H1 (cell line): ENCODE measurements at regions not wholly inside any gene's neighbourhood (a gene's known extent, or its start where the extent isn't known, plus 50 kb on each side); places are given as distances from the start of the nearest gene placed in this dataset.

Experiments
- CTCF ChIA-PET: fragments of 300-600 bp; sonication (Branson Sonifier 250); formaldehyde crosslinking; loops from one replicate; lab custom pipeline; 2021; ENCODE audit not compliant: partially characterized antibody; lab: Charles Lee
- POLR2A ChIA-PET: fragments of 300-600 bp; sonication (Branson Sonifier 250); formaldehyde crosslinking; loops from one replicate; lab custom pipeline; 2021; ENCODE audit warnings: inconsistent platforms; ENCODE audit not compliant: partially characterized antibody; lab: Charles Lee
- DNase-seq, 2 experiments: peaks; one replicate each; pipeline versions ENCODE4 v3.0.0 to v3.0.0-alpha.2; 2010 to 2022; ENCODE audit warnings: low spot score in 2 of 2, low read depth in 1 of 2, mixed read lengths in 1 of 2
- FAIRE-seq: peaks from 2 replicates; lab custom pipeline; 2011; peaks lifted over from hg19 to GRCh38; lab: Jason Lieb, UNC
- H2AFZ ChIP-seq: 2 replicates; pipeline ENCODE4 v1.8.1; 2012; ENCODE audit warnings: low read length, inconsistent platforms
- H2AK5ac ChIP-seq: 2 replicates; pipeline ENCODE4 v1.6.1; 2013; ENCODE audit warnings: low read depth, low read length
- H2BK120ac ChIP-seq: replicated peaks from 2 replicates; pipeline ENCODE3; 2013; ENCODE audit warnings: low read depth, low read length, inconsistent platforms
- H2BK12ac ChIP-seq: 2 replicates; pipeline ENCODE4 v1.6.1; 2013; ENCODE audit warnings: low read depth, low read length
- H2BK15ac ChIP-seq: 2 replicates; pipeline ENCODE4 v1.6.1; 2013; ENCODE audit warnings: low read length
- H2BK20ac ChIP-seq: 2 replicates; pipeline ENCODE4 v1.6.1; 2013; ENCODE audit warnings: low read length
- H2BK5ac ChIP-seq: 2 replicates; pipeline ENCODE4 v1.6.1; 2013; ENCODE audit warnings: low read depth, low read length
- H3K14ac ChIP-seq: 2 replicates; pipeline ENCODE4 v1.6.1; 2013; ENCODE audit warnings: inconsistent platforms; ENCODE audit not compliant: insufficient read length
- H3K18ac ChIP-seq: 2 replicates; pipeline ENCODE4 v1.6.1; 2013; ENCODE audit warnings: low read length; ENCODE audit errors: extremely low read depth
- H3K23ac ChIP-seq: 2 replicates; pipeline ENCODE4 v1.6.1; 2013; ENCODE audit warnings: inconsistent platforms; ENCODE audit not compliant: insufficient read length
- H3K23me2 ChIP-seq: 2 replicates; pipeline ENCODE4 v1.6.1; 2013; ENCODE audit warnings: low read depth, low read length
- H3K27ac ChIP-seq: 2 replicates; pipeline ENCODE4 v1.6.1; 2011; ENCODE audit warnings: low read depth, low read length, inconsistent platforms
- H3K27me3 ChIP-seq, 4 experiments: replicated peaks in 1 of 4; 1 replicate in 1 of 4; 2 replicates in 3 of 4; pipeline versions ENCODE4 v1.6.1 to v1.8.1; 2011 to 2013; ENCODE audit warnings: low read length in 3 of 4, mild to moderate bottlenecking in 3 of 4, inconsistent platforms in 2 of 4, mixed read lengths in 2 of 4, moderate library complexity in 1 of 4; ENCODE audit not compliant: control insufficient read depth in 3 of 4, insufficient read depth in 3 of 4; ENCODE audit errors: extremely low read depth in 1 of 4
- H3K36me3 ChIP-seq, 4 experiments: 2 replicates each; pipeline versions ENCODE4 v1.6.1 to v1.8.1; 2011 to 2013; ENCODE audit warnings: mild to moderate bottlenecking in 4 of 4, low read length in 3 of 4, moderate library complexity in 2 of 4, control low read depth in 1 of 4, inconsistent platforms in 1 of 4; ENCODE audit not compliant: insufficient read depth in 4 of 4, control insufficient read depth in 2 of 4
- H3K4ac ChIP-seq: replicated peaks from 2 replicates; pipeline ENCODE3; 2013; ENCODE audit warnings: low read length, low read depth, mixed read lengths, inconsistent platforms; ENCODE audit not compliant: insufficient read length
- H3K4me1 ChIP-seq, 4 experiments: replicated peaks in 1 of 4; 1 replicate in 1 of 4; 2 replicates in 3 of 4; pipeline versions ENCODE4 v1.6.1 to v1.8.1; 2011 to 2013; ENCODE audit warnings: low read length in 3 of 4, inconsistent platforms in 2 of 4, mixed read lengths in 1 of 4; ENCODE audit not compliant: insufficient read depth in 4 of 4, control insufficient read depth in 3 of 4
- H3K4me2 ChIP-seq, 2 experiments: 2 replicates each; pipeline versions ENCODE4 v1.6.1 to v1.8.1; 2011 to 2013; ENCODE audit warnings: low read depth in 2 of 2, low read length in 2 of 2, control low read depth in 1 of 2, inconsistent platforms in 1 of 2, mild to moderate bottlenecking in 1 of 2; ENCODE audit not compliant: insufficient read depth in 1 of 2
- H3K4me3 ChIP-seq, 4 experiments: fragments of 200-600, 300-600 bp in 1 of 4; sonication (generic), shearing (Covaris generic), sonication (Bioruptor Twin) in 1 of 4; 2 replicates each; pipeline versions ENCODE4 v1.5.1 to v1.8.1; 2011 to 2016; ENCODE audit warnings: low read length in 4 of 4, low read depth in 3 of 4, control low read depth in 2 of 4, inconsistent platforms in 2 of 4, mild to moderate bottlenecking in 2 of 4, mixed read lengths in 1 of 4, moderate library complexity in 1 of 4; ENCODE audit not compliant: insufficient read depth in 2 of 4; ENCODE audit errors: extremely low read depth in 1 of 4
- H3K56ac ChIP-seq: replicated peaks from 2 replicates; pipeline ENCODE3; 2013; ENCODE audit warnings: low read depth, mild to moderate bottlenecking, mixed read lengths, low read length, inconsistent platforms; ENCODE audit not compliant: insufficient read length
- H3K79me1 ChIP-seq: 2 replicates; pipeline ENCODE4 v1.6.1; 2013; ENCODE audit warnings: low read depth, low read length, control low read depth
- H3K79me2 ChIP-seq, 2 experiments: 2 replicates each; pipeline versions ENCODE4 v1.6.1 to v1.8.1; 2012 to 2013; ENCODE audit warnings: low read length in 2 of 2, mild to moderate bottlenecking in 2 of 2, inconsistent platforms in 1 of 2; ENCODE audit not compliant: insufficient read depth in 2 of 2, control insufficient read depth in 1 of 2
- H3K9ac ChIP-seq, 4 experiments: replicated peaks in 1 of 4; 1 replicate in 1 of 4; 2 replicates in 3 of 4; pipeline versions ENCODE4 v1.6.1 to v1.8.1; 2011 to 2013; ENCODE audit warnings: low read depth in 3 of 4, low read length in 3 of 4, control low read depth in 2 of 4, mild to moderate bottlenecking in 2 of 4, moderate library complexity in 2 of 4, inconsistent platforms in 1 of 4; ENCODE audit errors: extremely low read depth in 1 of 4
- H3K9me3 ChIP-seq, 2 experiments: 2 replicates each; pipeline versions ENCODE4 v1.6.1 to v1.8.1; 2012 to 2013; ENCODE audit warnings: mild to moderate bottlenecking in 2 of 2, moderate library complexity in 2 of 2, control low read depth in 1 of 2, inconsistent platforms in 1 of 2, low read depth in 1 of 2, low read length in 1 of 2, mixed read lengths in 1 of 2; ENCODE audit not compliant: insufficient read depth in 2 of 2
- H4K20me1 ChIP-seq, 2 experiments: replicated peaks in 1 of 2; 2 replicates each; pipeline versions ENCODE3 to v1.8.1; 2011 to 2013; ENCODE audit warnings: inconsistent platforms in 2 of 2, low read length in 2 of 2, mild to moderate bottlenecking in 1 of 2; ENCODE audit not compliant: insufficient read depth in 2 of 2, control insufficient read depth in 1 of 2
- H4K5ac ChIP-seq: 2 replicates; pipeline ENCODE4 v1.6.1; 2013; ENCODE audit warnings: low read length, low read depth, mixed read lengths, inconsistent platforms; ENCODE audit not compliant: insufficient read length
- H4K8ac ChIP-seq: 2 replicates; pipeline ENCODE4 v1.8.0; 2013; ENCODE audit warnings: mild to moderate bottlenecking, moderate library complexity, low read length, inconsistent platforms; ENCODE audit not compliant: insufficient read depth; ENCODE audit errors: extremely low read depth
- H4K91ac ChIP-seq: replicated peaks from 2 replicates; pipeline ENCODE3; 2013; ENCODE audit warnings: low read length, mixed read lengths, inconsistent platforms; ENCODE audit not compliant: insufficient read length
- ATF3 ChIP-seq: IDR thresholded peaks from 2 replicates; pipeline ENCODE4 v1.6.1; 2011; ENCODE audit warnings: low read depth, mild to moderate bottlenecking, low read length; ENCODE audit not compliant: insufficient read depth
- BRCA1 ChIP-seq: IDR thresholded peaks from 2 replicates; pipeline ENCODE4 v1.6.1; 2012; ENCODE audit warnings: low read depth, low read length, improper control_type of control experiment
- CEBPB ChIP-seq: IDR thresholded peaks from 2 replicates; pipeline ENCODE4 v1.6.1; 2012; ENCODE audit warnings: low read depth, low read length
- EZH2 ChIP-seq: fragments of 200-600 bp; sonication (generic); IDR thresholded peaks from 2 replicates; pipeline ENCODE4 v1.7.1; 2012; ENCODE audit warnings: low read depth, mild to moderate bottlenecking, moderate library complexity, low read length, inconsistent platforms; ENCODE audit not compliant: severe bottlenecking
- GABPA ChIP-seq: IDR thresholded peaks from 2 replicates; pipeline ENCODE4 v1.6.1; 2011; ENCODE audit warnings: mild to moderate bottlenecking, low read length, moderate library complexity, borderline replicate concordance; ENCODE audit not compliant: insufficient read depth
- MAX ChIP-seq: IDR thresholded peaks from 2 replicates; pipeline ENCODE4 v1.6.1; 2012; ENCODE audit warnings: inconsistent platforms
- RXRA ChIP-seq: IDR thresholded peaks from 2 replicates; pipeline ENCODE4 v1.6.1; 2011; ENCODE audit warnings: low read depth, mild to moderate bottlenecking, low read length, moderate library complexity; ENCODE audit not compliant: insufficient read depth
- SUZ12 ChIP-seq: fragments of 200-600 bp; sonication (generic); IDR thresholded peaks from 2 replicates; pipeline ENCODE4 v1.6.1; 2012; ENCODE audit warnings: mild to moderate bottlenecking, inconsistent platforms, low read length, moderate library complexity, mixed read lengths
- TCF12 ChIP-seq: IDR thresholded peaks from 2 replicates; pipeline ENCODE4 v1.6.1; 2011; ENCODE audit warnings: low read depth, mild to moderate bottlenecking, low read length
- ZNF274 ChIP-seq: IDR thresholded peaks from 2 replicates; pipeline ENCODE4 v1.7.0; 2012; ENCODE audit warnings: low read length, borderline replicate concordance; ENCODE audit errors: extremely low read depth
- WGBS, 2 experiments: shearing (Covaris generic) in 1 of 2; methylation state at CpG; one replicate each; pipeline versions ENCODE4 v1.1.6 to v1.1.7; 2013 to 2015; ENCODE audit warnings: low lambda C conversion rate in 2 of 2, mixed read lengths in 2 of 2, inconsistent platforms in 1 of 2, low coverage in 1 of 2, missing lambda C conversion rate in 1 of 2; ENCODE audit not compliant: insufficient replicate concordance in 2 of 2, insufficient coverage in 1 of 2, insufficient read length in 1 of 2; ENCODE audit errors: extremely low coverage in 1 of 2, missing lambda C conversion rate in 1 of 2; 5-methylcytosine and 5-hydroxymethylcytosine counted together

- POLR2A ChIA-PET: no interaction called here
- Histone ChIP-seq H3K4ac (no peak overlapping the region), H2BK20ac (no peak overlapping the region), H3K27ac (no peak overlapping the region), H2AFZ (no peak overlapping the region)
- TF ChIP-seq CEBPB (no peak), ATF3 (no peak), BRCA1 (no peak), SUZ12 (no peak), ZNF274 (no peak), GABPA (no peak), MAX (no peak), EZH2 (no peak), TCF12 (no peak), RXRA (no peak)
- TF ChIP-seq, all 59 proteins: peak for 0
- H4K8ac ChIP-seq: no peak overlapping the region
- H3K9me3 ChIP-seq: no peaks in the 10 kb centered on the region
- no peaks in the 10 kb centered on the region for H3K27me3 ChIP-seq
- H3K36me3 ChIP-seq: no peaks in the 10 kb centered on the region
- no peak for DNase-seq
- H4K5ac ChIP-seq: no peak overlapping the region
- no peak overlapping the region for H2BK12ac ChIP-seq
- H3K23ac ChIP-seq: no peak overlapping the region
- no peaks in the 10 kb centered on the region for H3K79me2 ChIP-seq
- 63% methylated on average over 2 of the region's 2 CpGs; no CpG with 5 or more reads in 1 of the 2 experiments for WGBS, 2 experiments
- no peaks in the 10 kb centered on the region for H3K4me1 ChIP-seq
- no peak overlapping the region for H3K14ac ChIP-seq
- no peak overlapping the region for H3K18ac ChIP-seq
- H4K20me1 ChIP-seq: no peaks in the 10 kb centered on the region
- H2AK5ac ChIP-seq: no peak overlapping the region
- no peak overlapping the region for H2BK5ac ChIP-seq
- H2BK120ac ChIP-seq: no peak overlapping the region
- CTCF ChIA-PET: interaction anchor here (1.2 kb wide), 1 partner anchor 9 kb away, joined by 4 read pairs; no protein-coding TSS in a partner anchor
- no peaks in the 10 kb centered on the region for H3K79me1 ChIP-seq
- no peak overlapping the region for H4K91ac ChIP-seq
- H3K56ac ChIP-seq: no peak overlapping the region
- no peaks in the 10 kb centered on the region for H3K23me2 ChIP-seq
- H2BK15ac ChIP-seq: no peak overlapping the region
- H3K4me2 ChIP-seq: no peak overlapping the region
- FAIRE-seq: no peak
- H3K4me3 ChIP-seq: no peak overlapping the region
- no peak overlapping the region for H3K9ac ChIP-seq
Observed at GRCh38 chr11:107263844-107264563, 193.6 kb downstream of the CWF19L2 start.
